Activated CD8-positive, alpha-beta memory T cell treated with anti-CD3 and anti-CD28 coated beads for 36 hours (primary cell): ENCODE measurements at regions not wholly inside any gene's neighbourhood (a gene's known extent, or its start where the extent isn't known, plus 50 kb on each side); places are given as distances from the start of the nearest gene placed in this dataset.
"Not testable (repeated sequence)": the region's sequence is repeated elsewhere in the genome, so short reads cannot be mapped to it uniquely, and the experiment has no call there.

Experiments
- CTCF ChIA-PET: fragments of 350-600 bp; sonication (Branson Sonifier 250); formaldehyde crosslinking; loops from one replicate; lab custom pipeline; 2021; ENCODE audit warnings: antibody characterized with exemption; lab: Charles Lee
- POLR2A ChIA-PET: fragments of 350-600 bp; sonication (Branson Sonifier 250); formaldehyde crosslinking; loops from one replicate; lab custom pipeline; 2021; ENCODE audit warnings: antibody characterized with exemption; lab: Charles Lee

- ChIA-PET CTCF (no interaction called here), POLR2A (no interaction called here)
These were observed 241.5 kb downstream of the SATB2 start for GRCh38 chr2:199216253-199216652.

GRCh38 chr2:199207011-199207410, 250.7 kb downstream of the SATB2 start:
- ChIA-PET POLR2A (no interaction called here), CTCF (no interaction called here)

- CTCF ChIA-PET = no interaction called here
These were observed 251.2 kb downstream of the SATB2 start for GRCh38 chr2:199206536-199206935.

GRCh38 chr2:199202964-199203363, 254.8 kb downstream of the SATB2 start:
- POLR2A ChIA-PET = no interaction called here
- CTCF ChIA-PET = no interaction called here

More at GRCh38 chr2:199206536-199206935, 251.2 kb downstream of the SATB2 start:
- POLR2A ChIA-PET = no interaction called here

GRCh38 chr2:199201539-199201938, 256.2 kb downstream of the SATB2 start:
- ChIA-PET CTCF (no interaction called here), POLR2A (no interaction called here)

- POLR2A ChIA-PET = no interaction called here
- CTCF ChIA-PET = no interaction called here
These were observed 257.9 kb downstream of the SATB2 start for GRCh38 chr2:199199797-199200196.

- CTCF ChIA-PET = no interaction called here
- POLR2A ChIA-PET = no interaction called here
These were observed 260.3 kb downstream of the SATB2 start for GRCh38 chr2:199197448-199197847.

- ChIA-PET POLR2A (no interaction called here), CTCF (no interaction called here)
These were observed 261.1 kb downstream of the SATB2 start for GRCh38 chr2:199196686-199197085.

GRCh38 chr2:199195927-199196502, 261.7 kb downstream of the SATB2 start:
- CTCF ChIA-PET = no interaction called here
- POLR2A ChIA-PET = no interaction called here

GRCh38 chr2:199191461-199191860, 266.3 kb downstream of the SATB2 start:
- ChIA-PET POLR2A (no interaction called here), CTCF (no interaction called here)

- ChIA-PET POLR2A (no interaction called here), CTCF (no interaction called here)
These were observed 268.5 kb downstream of the SATB2 start for GRCh38 chr2:199189229-199189628.

- CTCF ChIA-PET = no interaction called here
These were observed 271.4 kb downstream of the SATB2 start for GRCh38 chr2:199186301-199186751.

GRCh38 chr2:199185174-199185573, 272.6 kb downstream of the SATB2 start:
- POLR2A ChIA-PET, CTCF ChIA-PET: not testable (repeated sequence)

More at GRCh38 chr2:199186301-199186751, 271.4 kb downstream of the SATB2 start:
- POLR2A ChIA-PET = no interaction called here

GRCh38 chr2:199163613-199164458, 293.9 kb downstream of the SATB2 start:
- POLR2A ChIA-PET = no interaction called here
- CTCF ChIA-PET = no interaction called here

GRCh38 chr2:199160677-199161465, 296.9 kb downstream of the SATB2 start:
- POLR2A ChIA-PET = no interaction called here

GRCh38 chr2:199160081-199160480, 297.7 kb downstream of the SATB2 start:
- POLR2A ChIA-PET = no interaction called here

More at GRCh38 chr2:199160677-199161465, 296.9 kb downstream of the SATB2 start:
- CTCF ChIA-PET = no interaction called here

GRCh38 chr2:199148076-199148845, 309.5 kb downstream of the SATB2 start:
- CTCF ChIA-PET = no interaction called here
- POLR2A ChIA-PET = no interaction called here

More at GRCh38 chr2:199160081-199160480, 297.7 kb downstream of the SATB2 start:
- CTCF ChIA-PET = no interaction called here

GRCh38 chr2:199147216-199147615, 310.5 kb downstream of the SATB2 start:
- CTCF ChIA-PET = no interaction called here
- POLR2A ChIA-PET = no interaction called here

- ChIA-PET POLR2A (no interaction called here), CTCF (no interaction called here)
These were observed 313.2 kb downstream of the SATB2 start for GRCh38 chr2:199144546-199144945.
